Putamen (tissue), 1 donor: ENCODE measurements at regions not wholly inside any gene's neighbourhood (a gene's known extent, or its start where the extent isn't known, plus 50 kb on each side); places are given as distances from the start of the nearest gene placed in this dataset.
"Not testable (repeated sequence)": the region's sequence is repeated elsewhere in the genome, so short reads cannot be mapped to it uniquely, and the experiment has no call there.

Experiments used
- DNase-seq: peaks from one replicate; pipeline ENCODE4 v3.0.0-alpha.2; 2016; ENCODE audit warnings: low spot score

DNA sequence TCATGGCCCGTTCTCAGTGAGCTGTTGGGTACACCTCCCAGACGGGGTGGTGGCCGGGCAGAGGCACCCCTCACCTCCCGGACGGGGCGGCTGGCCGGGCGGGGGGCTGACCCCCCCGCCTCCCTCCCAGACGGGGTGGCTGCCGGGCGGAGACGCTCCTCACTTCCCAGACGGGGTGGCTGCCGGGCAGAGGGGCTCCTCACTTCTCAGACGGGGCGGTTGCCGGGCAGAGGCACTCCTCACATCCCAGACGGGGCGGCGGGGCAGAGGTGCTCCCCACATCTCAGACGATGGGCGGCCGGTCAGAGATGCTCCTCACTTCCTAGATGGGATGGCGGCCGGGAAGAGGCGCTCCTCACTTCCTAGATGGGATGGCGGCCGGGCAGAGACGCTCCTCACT lies 129.7 kb upstream of the DAAM1 start:
- DNase-seq = not testable (repeated sequence)

DNA sequence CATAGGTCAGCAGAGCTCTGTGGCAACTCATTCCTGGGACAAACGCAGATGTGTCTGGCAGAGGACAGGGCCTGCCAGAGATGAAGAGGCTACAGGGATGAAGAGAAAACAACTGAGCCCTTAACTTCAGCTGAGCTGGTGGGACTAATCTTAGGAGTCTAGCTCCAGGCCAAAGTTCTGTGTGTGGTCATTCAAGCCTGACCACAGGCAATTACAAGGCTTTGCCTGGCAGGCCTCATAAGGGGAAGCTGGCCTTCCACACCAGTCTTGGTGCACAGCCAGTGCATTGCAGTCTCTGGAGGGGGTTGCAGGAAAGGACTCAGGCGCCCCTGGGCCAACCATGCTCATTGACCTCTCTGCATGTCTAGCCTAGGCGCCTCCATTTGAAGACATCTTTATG lies 127.6 kb upstream of the DAAM1 start:
- no peak for DNase-seq

DNA sequence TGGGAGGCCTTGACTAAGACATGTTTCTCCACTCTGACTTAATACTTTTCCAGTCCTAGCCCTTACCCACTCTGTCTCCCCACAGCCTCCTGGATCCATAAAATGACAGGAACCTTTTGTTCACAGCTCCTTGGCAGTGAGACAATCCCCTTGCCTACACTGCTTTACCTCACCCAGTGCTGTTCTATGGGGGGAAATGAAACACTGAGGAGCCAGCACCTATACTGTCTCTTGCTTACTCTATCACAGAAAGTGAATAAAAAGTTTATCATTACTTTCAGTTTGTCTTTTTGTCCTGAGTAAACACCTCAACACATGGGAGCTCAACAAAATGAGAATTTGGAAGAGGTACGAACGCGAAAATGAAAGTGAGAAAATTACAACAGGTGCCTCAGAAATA lies 127.2 kb upstream of the DAAM1 start:
- no peak for DNase-seq

DNA sequence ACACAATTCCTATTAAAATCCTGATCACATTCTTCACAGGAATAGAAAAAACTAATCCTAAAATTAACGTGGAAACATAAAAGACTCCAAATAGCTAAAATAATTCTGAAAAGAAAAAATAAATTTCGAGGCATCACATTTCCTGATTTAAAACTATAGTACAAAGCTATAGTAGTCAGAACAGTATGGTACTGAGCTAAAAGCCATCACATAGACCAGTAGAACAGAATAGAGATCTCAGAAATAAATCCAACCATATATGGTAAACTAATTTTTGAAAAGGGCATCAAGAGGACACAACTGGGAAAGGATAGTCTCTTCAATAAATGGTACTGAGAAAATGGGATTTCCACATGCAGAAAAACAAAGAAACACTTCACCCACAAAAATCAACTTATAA lies 125.2 kb upstream of the DAAM1 start:
- no peak for DNase-seq

DNA sequence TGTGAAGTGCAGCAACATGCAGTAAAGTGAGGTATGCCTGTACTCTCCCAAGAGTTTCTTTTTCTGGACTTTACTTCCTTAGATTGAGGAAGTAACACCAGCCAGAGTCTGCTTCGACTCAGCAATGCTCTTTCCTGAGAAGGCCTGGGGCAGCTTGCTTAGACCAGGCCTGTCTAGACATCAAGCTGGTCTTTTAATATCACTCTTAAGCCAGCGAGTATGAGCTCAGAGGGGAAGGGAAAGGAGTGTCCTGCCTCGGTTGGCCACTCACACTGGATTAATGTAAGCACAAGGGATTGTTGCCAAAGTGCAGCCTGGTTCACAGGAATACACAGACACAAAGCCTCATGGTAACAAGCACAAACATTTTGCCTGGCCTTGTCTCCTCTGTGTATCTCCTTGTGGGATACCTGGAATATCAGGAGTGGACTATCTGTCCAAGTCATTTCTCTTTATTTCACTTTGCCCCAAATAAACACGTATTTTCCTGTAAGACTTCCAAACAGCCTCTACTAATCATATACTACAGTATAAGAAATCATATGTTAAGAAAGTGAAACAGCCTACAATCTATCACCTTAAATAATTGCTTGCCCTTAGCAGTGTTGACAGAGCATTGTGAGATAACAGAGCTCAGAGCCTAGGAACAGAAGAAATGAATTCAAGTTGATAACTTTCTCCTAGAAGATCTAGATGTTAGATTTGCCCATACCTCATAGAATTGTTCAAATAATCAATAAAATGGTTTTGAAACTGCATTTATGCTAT lies 121.2 kb upstream of the DAAM1 start:
- no peak for DNase-seq

DNA sequence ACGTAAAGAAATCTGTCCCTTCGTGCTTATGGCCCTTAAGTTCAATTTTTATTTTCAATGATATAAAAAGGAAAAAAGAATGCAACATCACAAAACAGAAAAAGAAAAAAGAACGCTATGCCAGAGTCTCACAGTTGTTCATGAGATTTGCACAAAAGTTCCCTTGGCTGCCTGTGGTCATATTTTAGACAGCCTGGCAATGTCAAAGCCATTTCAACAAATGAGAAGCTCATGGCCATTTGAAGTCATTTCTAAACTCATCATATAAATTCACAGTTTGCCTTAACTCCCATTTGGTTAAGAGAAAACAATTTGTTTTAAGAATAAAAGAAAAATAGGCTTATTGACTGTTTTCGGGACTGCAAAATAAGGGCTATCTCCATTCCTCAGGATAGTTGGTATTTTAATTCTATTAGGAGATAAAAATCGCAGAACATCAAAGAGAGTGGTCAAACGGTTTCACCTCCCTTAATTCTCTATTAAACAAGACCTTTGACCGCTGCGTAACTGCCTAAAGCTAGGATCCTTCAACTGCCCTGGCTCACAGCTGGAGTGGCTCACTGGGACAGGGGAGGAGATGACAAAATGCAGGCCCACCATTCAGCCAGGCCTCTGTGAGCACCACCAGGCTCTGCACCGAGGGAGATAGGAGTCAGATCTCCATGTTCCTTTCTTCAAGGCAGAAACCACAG lies 119.2 kb upstream of the DAAM1 start:
- no peak for DNase-seq

DNA sequence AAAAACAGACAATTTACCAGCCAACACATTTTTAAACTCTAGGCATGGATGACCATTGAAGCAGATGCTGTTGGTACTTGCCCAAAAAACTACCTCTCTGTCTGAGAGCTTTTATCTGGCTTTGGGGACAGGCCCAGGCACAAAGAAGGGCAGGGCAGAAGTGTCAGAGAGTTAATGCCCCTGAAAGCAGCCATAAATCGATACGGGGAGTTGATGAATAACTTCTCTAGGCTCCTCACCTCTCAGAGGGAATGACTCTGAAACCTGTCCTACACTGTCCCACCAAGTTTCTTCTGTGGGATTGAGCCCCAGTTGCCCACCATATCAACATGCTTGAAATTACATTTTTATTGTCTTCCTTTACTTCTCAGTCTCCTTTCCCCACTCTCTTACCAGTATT lies 113.0 kb upstream of the DAAM1 start:
- DNase-seq = no peak

DNA sequence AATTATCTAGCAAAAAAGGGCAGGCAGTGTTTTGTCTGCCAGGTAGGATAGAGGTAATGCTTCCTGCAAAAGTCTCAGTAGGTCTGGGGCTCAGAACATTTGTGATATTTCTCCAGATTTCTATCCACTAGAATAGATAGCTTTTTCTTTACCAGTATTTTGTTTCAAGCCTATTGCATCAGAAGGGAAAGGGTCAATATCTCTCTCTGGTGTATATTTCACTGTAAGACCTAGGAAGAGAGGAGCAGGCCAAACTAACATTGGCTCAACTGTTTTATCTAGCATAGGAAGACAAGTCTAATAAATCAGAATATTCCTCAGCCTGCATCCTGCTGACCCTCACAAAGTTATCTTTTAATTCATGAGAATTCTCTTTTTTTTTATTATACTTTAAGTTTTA lies 106.7 kb upstream of the DAAM1 start:
- no peak for DNase-seq

DNA sequence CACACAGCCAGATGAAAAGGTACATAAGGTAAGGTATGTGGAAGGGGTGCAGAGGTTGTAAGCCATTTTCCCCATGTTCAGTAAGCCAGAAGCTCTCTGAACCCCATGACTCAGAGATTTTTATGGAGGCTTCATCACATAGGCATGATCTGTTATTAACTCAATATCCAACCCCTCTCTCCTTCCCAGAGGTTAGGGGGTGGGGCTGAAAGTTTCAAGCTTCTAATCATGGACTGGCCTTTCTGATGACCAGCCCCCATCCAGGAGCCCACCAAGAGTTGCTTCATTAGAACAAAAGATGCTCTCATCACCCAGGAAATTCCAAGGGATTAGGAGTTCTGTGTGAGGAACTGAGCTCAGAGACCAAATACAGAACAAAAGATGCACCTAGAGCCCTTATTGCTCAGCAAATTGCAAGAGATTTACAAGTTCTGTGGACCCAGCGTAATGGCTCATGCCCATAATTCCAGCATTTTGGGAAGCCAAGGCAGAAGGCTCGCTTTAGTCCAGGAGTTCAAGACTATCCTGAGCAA lies 103.2 kb upstream of the DAAM1 start:
- DNase-seq = no peak

DNA sequence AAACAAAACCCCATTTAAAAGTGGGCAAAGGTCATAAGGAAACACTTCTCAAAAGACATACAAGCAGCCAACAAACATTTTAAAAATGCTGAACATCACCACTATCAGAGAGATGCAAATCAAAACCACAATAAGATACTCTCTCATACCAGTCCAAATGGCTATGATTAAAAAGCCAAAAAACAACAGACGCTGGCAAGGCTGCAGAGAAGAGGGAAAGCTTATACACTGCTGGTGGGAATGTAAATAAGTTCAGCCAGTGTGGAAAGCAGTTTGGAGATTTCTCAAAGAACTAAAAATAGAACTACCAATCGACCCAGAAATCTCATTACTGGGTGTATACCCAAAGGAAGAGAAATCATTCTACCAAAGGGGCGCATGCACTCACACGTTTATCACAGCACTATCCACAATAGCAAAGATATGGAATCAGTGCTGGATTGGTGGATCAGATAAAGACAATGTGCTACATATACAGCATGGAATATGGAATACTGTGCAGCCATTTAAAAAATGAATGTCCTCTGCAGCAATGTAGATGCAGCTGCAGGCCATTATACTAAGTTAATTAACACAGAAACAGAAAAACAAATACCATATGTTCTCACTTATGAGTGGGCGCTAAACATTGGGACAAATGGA lies 102.1 kb upstream of the DAAM1 start:
- no peak for DNase-seq

DNA sequence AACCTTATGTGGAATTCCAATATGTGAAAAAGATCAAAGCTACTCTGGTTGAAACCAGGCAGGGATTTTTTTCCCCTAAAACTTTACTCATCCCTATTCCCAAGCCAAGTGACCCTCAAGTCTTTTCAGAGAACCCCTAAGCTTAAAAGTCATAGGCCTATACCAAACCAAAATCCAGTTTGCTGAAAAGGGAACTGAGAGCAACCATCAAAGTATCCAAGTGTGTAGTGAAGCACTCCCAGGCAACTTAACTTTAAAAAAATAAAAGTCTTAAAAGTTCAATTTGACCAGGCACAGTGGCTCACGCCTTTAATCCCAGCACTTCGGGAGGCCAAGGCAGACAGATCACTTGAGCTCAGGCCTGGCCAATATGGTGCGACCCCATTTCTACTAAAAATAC lies 101.2 kb upstream of the DAAM1 start:
- DNase-seq = no peak

DNA sequence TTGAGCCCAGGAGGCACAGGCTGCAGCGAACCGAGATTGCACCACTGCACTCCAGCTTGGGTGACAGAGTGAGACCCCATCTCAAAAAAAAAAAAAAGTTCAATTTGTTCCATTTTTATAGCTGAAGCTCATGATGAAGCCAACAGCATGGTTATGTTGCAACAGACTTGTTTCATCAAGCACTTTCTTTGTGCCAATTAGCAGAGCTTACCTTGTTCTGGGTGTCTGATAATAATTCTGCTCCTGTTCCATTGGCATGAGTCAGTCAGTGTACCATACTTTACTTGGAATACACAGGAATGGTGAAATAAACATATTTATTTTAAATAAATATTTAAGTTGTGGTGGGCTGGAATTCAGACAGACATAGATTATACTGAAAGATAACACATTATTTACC lies 100.8 kb upstream of the DAAM1 start:
- no peak for DNase-seq

DNA sequence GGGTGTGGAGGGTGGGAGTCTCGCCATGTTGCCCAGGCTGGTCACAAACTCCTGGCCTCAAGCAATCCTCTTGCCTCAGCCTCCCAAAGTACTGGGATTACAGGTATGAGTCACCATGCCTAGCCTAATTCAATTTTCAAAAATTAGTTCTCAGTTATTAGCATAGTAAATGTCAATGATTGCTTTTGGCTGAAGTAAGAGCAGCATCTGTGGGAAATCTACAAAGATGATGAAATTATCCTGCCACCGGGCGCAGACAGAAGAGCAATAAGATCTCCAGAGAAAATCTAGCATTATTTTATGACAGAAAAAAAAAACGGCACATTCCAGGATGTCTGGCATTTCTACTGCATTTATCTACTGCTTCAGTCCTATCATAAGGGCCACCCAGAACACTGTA lies 97.9 kb upstream of the DAAM1 start:
- DNase-seq = no peak

DNA sequence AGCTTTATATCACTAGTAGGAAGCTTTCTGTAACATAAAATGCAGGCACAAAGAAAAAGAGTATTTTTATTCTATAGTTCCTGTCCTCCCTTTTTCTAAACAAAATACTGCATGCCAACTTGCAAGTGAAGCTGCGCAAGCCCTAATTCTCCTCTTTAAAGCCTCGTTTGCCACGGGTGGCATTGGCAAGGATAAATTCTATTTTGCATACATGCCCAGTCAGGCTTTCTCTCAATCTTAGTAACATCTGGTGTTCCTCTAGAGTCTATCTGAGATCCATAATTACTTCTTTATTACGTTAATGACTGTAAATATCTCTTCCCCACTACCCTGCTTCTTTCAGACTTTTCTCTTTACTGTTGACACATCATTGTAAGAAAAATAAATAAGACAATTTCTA lies 97.1 kb upstream of the DAAM1 start:
- no peak for DNase-seq

DNA sequence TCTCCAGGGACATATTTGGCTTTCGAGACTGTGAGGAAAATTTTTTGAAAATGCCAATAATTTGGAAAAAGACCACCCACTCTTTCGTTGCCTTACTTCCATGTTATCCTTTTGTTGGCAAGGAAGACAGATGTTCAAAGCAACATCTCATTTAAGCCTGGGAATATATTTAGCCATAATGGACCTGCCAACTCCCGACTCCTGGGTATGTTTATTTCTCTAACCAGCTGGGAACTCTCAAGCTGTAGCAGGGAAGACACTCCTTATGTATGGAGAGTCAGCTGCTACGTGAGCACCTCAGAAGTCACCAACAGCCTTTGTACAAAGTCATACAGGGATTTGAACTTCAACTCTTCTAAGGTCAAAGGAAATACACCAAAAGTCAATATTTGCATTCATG lies 96.5 kb upstream of the DAAM1 start:
- DNase-seq = no peak

DNA sequence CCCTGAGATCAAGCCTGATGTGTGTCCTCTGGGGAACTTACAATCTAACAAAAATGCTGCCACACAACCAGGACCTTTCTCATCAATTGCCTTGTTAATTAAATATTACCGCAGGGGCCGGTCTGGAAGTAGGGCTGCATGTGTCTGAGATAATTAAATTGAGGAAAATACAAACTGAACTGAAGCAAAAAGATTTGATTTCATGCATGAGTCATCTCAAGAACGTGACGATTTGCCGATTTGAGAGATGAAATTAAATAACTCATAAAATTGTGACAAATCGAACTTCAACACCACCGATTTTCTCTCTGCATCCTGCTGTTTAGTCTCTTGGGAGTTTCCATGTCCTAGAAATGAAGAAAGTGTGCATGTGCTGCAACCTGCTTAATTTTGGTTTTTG lies 94.6 kb upstream of the DAAM1 start:
- DNase-seq = no peak

DNA sequence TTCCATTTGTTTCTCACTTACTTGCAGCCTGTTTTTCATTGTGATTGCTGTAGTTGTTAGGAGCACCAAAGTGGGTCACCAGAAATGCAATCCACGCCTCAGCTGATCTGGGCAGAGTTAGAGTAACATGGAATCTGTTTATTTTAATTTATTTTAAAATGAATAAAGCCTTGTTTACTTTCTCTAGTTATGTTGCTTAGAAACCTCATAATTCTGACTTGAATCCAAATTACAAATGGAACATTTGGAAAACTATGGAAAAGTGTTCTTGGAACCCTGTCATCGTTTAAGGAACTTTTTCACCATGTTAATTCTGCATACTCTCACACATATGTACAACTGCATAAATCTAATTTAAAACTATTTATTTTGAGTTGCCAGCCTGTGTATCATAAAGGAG lies 92.2 kb upstream of the DAAM1 start:
- no peak for DNase-seq

DNA sequence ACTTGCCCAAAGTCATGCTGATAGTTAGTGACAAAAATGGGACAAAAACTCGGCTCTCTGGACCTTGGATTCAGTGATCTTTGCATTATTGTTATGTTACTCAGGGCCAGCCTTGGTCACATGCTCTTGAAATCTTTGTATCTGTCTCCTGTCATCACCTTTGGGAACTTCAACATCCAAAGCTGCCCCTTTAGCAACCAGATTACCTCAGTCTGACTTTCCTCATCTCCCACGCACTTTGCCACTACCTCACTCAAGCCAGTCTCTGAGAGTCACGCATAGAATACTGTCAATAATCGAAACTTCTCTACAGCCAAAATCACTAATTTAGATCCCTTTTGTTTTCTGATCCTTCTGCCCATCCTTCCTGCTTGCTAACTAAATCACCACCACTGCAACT lies 90.8 kb upstream of the DAAM1 start:
- no peak for DNase-seq

DNA sequence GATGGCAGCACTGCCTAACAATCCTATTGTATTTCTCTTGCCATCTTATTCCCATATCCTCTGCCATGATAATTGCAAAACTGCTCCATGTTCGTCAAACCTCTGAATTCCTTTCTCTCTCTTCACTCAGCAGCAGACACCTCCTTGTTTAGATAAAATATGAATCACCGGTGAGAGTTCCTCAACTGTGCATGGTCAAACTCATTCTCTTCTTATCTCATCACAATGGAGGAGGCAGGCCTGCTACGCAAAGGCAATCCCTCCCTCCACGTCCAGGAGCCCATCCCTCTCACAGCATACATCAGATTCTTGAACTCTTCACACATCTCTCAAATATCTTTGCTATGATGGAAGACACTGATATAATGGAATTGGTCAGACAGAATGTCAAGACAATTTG lies 90.1 kb upstream of the DAAM1 start:
- no peak for DNase-seq

DNA sequence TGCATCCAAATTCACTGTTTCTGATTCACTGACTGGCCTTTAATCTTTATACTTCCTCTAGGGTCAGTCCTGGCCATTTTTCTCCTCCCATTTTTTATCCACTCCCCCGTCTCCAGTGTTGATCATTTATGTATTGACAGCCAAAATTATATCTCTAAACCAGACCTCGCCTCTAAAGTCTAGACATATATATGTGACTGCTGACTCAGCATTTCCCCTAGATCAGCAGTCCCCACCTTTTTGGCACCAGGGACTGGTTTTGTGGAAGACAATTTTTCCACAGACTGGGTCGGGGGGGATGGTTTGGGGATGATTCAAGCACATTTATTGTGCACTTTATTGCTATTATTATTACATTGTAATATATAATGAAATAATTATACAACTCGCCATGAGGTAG lies 88.3 kb upstream of the DAAM1 start:
- no peak for DNase-seq

DNA sequence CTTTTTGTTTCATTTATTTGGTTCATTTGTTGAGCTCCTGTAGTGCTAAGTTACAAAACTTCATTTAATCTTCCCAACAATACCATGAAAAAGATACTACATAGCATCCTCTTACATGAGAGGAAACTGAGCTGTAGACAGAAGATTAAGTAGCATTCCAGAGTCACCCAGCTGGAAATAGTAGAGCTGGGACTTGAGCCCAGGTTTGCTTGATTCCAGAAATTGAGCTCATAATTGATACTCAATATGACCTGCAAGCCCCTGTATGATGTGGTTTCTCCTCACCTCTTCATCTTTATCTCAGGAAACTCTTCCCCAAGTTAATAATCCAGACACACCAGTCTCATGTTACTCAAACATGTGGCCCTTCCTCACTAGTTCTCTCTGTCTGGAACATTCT lies 87.0 kb upstream of the DAAM1 start:
- no peak for DNase-seq

DNA sequence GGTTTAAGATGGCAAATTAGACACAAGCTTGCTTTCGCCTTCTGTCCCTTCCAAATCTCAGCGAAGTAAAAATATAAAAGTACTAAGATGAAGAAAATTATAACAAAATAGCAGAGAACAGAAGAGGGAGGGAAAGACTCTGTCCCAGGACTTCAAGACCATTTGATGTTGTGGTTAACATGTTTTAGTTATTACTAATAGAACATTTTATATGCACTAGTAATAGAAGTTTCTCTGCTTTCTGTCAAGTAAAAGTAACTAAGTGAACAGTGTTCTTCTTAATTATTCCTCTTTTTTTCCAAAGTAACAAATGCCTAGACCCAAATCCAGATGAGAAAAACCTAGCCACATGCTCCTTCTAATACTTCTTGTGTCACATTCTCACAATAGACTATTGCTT lies 85.1 kb upstream of the DAAM1 start:
- no peak for DNase-seq

DNA sequence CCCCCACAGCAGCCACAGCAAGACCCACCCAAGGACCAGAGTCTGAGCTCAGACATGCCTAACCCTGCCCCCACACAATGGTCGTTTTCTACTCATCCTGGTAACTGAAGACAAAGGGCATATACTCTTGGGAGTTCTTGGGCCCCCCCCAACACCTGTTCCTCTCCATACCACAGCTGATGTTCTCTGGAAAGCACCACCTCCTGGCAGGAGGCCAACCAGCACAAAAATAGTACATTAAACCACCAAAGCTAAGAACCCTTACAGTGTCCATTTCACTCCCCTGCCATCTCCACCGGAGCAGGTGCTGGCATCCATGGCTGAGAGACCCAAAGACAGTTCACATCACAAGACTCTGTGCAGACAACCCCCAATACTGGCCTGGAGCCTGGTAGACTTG lies 80.6 kb upstream of the DAAM1 start:
- no peak for DNase-seq
